ENCODE measurements at regions not wholly inside any gene's neighbourhood (a gene's known extent, or its start where the extent isn't known, plus 50 kb on each side); places are given as distances from the start of the nearest gene placed in this dataset.

GRCh38 chr3:139737682-139738361 lies 60.0 kb upstream of the NMNAT3 start:
- Mint-ChIP-seq H3K36me3 (no peaks in the 10 kb centered on the region), H3K4me3 (no peak overlapping the region), H3K27ac (no peak overlapping the region), H3K27me3 (ENCODE audit: low read depth in 3 of 3) (peaks cover 0 to 4% (median 0%) of the 10 kb centered on the region in 3 donors), H3K9me3 (no peaks in the 10 kb centered on the region), H3K4me1 (no peaks in the 10 kb centered on the region)
- no peak for DNase-seq

- Mint-ChIP-seq H3K9me3 (no peaks in the 10 kb centered on the region), H3K27ac (no peak overlapping the region), H3K4me1 (no peaks in the 10 kb centered on the region), H3K36me3 (no peaks in the 10 kb centered on the region), H3K4me3 (no peak overlapping the region), H3K27me3 (ENCODE audit: low read depth in 3 of 3) (peaks cover 0 to 4% (median 0%) of the 10 kb centered on the region in 3 donors)
- DNase-seq = no peak
These were observed 57.4 kb upstream of the NMNAT3 start for GRCh38 chr3:139735191-139735590.

- H3K4me1 Mint-ChIP-seq = no peaks in the 10 kb centered on the region
- H3K36me3 Mint-ChIP-seq = no peaks in the 10 kb centered on the region
- H3K27ac Mint-ChIP-seq = no peak overlapping the region
- DNase-seq = no peak
- peaks cover 0 to 4% (median 0%) of the 10 kb centered on the region in 6 donors for H3K9me3 Mint-ChIP-seq
- no peak overlapping the region for H3K4me3 Mint-ChIP-seq
- peaks cover 0 to 4% (median 0%) of the 10 kb centered on the region in 3 donors for H3K27me3 Mint-ChIP-seq (ENCODE audit: low read depth in 3 of 3)
These were observed 55.0 kb upstream of the NMNAT3 start for GRCh38 chr3:139732729-139733128.

- H3K4me1 Mint-ChIP-seq = no peaks in the 10 kb centered on the region
- H3K9me3 Mint-ChIP-seq = peaks cover 0 to 4% (median 0%) of the 10 kb centered on the region in 6 donors
- no peak overlapping the region for H3K4me3 Mint-ChIP-seq
- peaks cover 0 to 4% (median 2%) of the 10 kb centered on the region in 3 donors for H3K27me3 Mint-ChIP-seq (ENCODE audit: low read depth in 3 of 3)
- H3K27ac Mint-ChIP-seq = no peak overlapping the region
- no peaks in the 10 kb centered on the region for H3K36me3 Mint-ChIP-seq
- DNase-seq = no peak
These were observed 51.5 kb upstream of the NMNAT3 start for GRCh38 chr3:139729300-139729699.

- H3K36me3 Mint-ChIP-seq = no peaks in the 10 kb centered on the region
- no peak for DNase-seq
- no peak overlapping the region for H3K27ac Mint-ChIP-seq
These were observed 50.6 kb upstream of the NMNAT3 start for GRCh38 chr3:139728414-139728813.

More at GRCh38 chr3:139728414-139728813, 50.6 kb upstream of the NMNAT3 start:
- no peak overlapping the region for H3K4me3 Mint-ChIP-seq
- peaks cover 0 to 4% (median 0%) of the 10 kb centered on the region in 6 donors for H3K9me3 Mint-ChIP-seq
- H3K4me1 Mint-ChIP-seq = no peaks in the 10 kb centered on the region
- peaks cover 0 to 4% (median 2%) of the 10 kb centered on the region in 3 donors for H3K27me3 Mint-ChIP-seq (ENCODE audit: low read depth in 3 of 3)
